Memory B cell (primary cell): ENCODE measurements at regions not wholly inside any gene's neighbourhood (a gene's known extent, or its start where the extent isn't known, plus 50 kb on each side); places are given as distances from the start of the nearest gene placed in this dataset.

Experiments used
- ATAC-seq: fragments of 150-1000 bp; cut with Tn5 transposase; 2 replicates; pipeline ENCODE4 v1.10.0; 2021; ENCODE audit warnings: low read depth, mild to moderate bottlenecking, moderate library complexity
- DNase-seq, 2 donors: peaks; one replicate each; pipeline ENCODE4 v3.0.0; 2022; ENCODE audit warnings: low spot score in 2 of 2
- H3K27ac Mint-ChIP-seq: one replicate; pipeline ENCODE4 v1.8.0; 2022; ENCODE audit warnings: mild to moderate bottlenecking, moderate library complexity, mixed read lengths
- H3K27me3 Mint-ChIP-seq: one replicate; pipeline ENCODE4 v1.8.0; 2022; ENCODE audit warnings: mixed read lengths
- H3K36me3 Mint-ChIP-seq: one replicate; pipeline ENCODE4 v1.8.0; 2022; ENCODE audit warnings: mild to moderate bottlenecking, mixed read lengths
- H3K4me1 Mint-ChIP-seq: one replicate; pipeline ENCODE4 v1.8.0; 2022; ENCODE audit warnings: mixed read lengths
- H3K4me3 Mint-ChIP-seq: one replicate; pipeline ENCODE4 v1.8.0; 2022; ENCODE audit warnings: mild to moderate bottlenecking, moderate library complexity, mixed read lengths
- H3K9me3 Mint-ChIP-seq: one replicate; pipeline ENCODE4 v1.8.0; 2022; ENCODE audit warnings: mixed read lengths

- ATAC-seq (no peak), DNase-seq (no peak)
- Mint-ChIP-seq H3K4me1 (no peaks in the 10 kb centered on the region), H3K27me3 (no peaks in the 10 kb centered on the region), H3K36me3 (no peaks in the 10 kb centered on the region), H3K9me3 (no peaks in the 10 kb centered on the region), H3K4me3 (no peak overlapping the region), H3K27ac (no peak overlapping the region)
These were observed 203.4 kb downstream of the UBE3A start for GRCh38 chr15:25235391-25235790.

GRCh38 chr15:25236143-25236860 lies 202.5 kb downstream of the UBE3A start:
- no peak for DNase-seq
- H3K27me3 Mint-ChIP-seq = no peaks in the 10 kb centered on the region

DNA sequence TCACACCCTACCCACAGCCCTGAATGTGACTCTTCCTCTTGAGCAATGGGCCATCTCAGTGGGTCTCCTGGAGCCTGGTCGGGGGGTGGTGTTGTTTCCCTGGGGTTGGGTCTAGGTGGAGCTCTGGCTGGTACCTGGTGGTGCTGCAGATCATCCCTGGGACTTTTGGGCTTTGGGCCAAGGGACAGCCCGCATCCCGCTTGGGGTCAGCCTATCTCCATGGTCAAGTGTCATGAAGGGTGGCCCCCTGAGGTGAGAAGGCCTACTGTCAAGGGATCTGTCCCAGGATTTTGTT lies 202.0 kb downstream of the UBE3A start:
- H3K27ac Mint-ChIP-seq = no peak overlapping the region
- no peaks in the 10 kb centered on the region for H3K9me3 Mint-ChIP-seq
- ATAC-seq (no peak), DNase-seq (no peak)
- no peaks in the 10 kb centered on the region for H3K36me3 Mint-ChIP-seq
- no peaks in the 10 kb centered on the region for H3K27me3 Mint-ChIP-seq
- no peaks in the 10 kb centered on the region for H3K4me1 Mint-ChIP-seq
- no peak overlapping the region for H3K4me3 Mint-ChIP-seq

More at GRCh38 chr15:25236143-25236860, 202.5 kb downstream of the UBE3A start:
- Mint-ChIP-seq H3K4me3 (no peak overlapping the region), H3K4me1 (no peaks in the 10 kb centered on the region), H3K27ac (no peak overlapping the region), H3K36me3 (no peaks in the 10 kb centered on the region), H3K9me3 (no peaks in the 10 kb centered on the region)
- no peak for ATAC-seq

DNA sequence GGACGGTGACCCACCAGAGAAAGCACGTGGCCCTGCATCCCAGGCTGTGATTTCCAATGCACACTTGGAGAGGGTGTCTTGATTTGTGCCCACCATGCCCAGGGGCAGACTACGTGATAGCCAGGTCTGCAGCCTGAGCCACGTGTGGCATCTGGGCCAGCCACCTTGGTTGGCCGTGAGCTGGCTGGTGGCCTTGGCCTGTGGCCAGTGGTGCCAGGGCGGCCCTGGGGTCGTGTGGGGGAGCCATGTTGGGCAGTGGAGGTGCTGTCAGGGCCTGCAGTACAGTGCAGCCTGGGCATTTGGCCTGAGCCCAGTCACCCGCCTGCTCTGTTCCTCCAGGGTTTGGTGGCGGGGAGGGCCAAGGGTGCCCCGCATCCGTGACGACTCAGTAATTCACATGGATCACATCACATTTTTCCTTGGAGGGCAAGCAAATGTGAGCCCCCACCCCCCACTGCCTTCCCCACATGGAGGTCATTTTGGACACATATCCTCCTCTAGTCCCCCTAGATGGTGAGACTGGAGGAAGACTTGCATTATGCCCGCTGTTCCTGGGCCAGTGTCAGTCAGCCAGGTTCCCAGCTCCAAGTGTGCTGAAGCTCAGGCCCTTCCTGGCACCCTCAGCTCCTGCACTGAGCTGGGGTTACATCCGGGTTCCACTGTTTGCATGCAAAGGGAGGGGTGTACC lies 201.4 kb downstream of the UBE3A start:
- H3K27me3 Mint-ChIP-seq = no peaks in the 10 kb centered on the region
- H3K36me3 Mint-ChIP-seq = no peaks in the 10 kb centered on the region
- H3K27ac Mint-ChIP-seq = no peak overlapping the region
- ATAC-seq (no peak), DNase-seq (no peak)
- H3K4me1 Mint-ChIP-seq = no peaks in the 10 kb centered on the region
- H3K4me3 Mint-ChIP-seq = no peak overlapping the region
- no peaks in the 10 kb centered on the region for H3K9me3 Mint-ChIP-seq

DNA sequence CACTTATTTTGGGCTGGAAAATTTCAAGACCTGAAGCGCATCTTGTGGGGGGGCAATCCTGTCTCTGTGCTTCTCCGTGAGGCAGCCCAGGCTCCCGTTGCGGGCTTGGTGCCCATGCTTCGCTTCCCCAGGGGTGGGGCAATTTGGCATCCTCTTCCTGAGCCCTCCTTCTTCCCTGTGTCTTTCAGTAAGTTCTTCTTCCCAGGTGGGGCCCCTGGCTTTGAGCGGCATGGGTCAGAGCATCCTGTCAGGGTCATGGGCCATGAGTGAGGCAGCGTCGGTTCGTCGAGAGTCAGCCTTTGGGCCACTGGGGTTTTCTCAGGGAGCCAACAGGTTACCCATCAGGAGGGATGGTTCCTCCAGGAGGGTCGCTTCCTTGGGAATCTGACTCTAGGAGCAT lies 200.7 kb downstream of the UBE3A start:
- H3K4me1 Mint-ChIP-seq = no peaks in the 10 kb centered on the region
- H3K36me3 Mint-ChIP-seq = no peaks in the 10 kb centered on the region
- no peaks in the 10 kb centered on the region for H3K9me3 Mint-ChIP-seq
- ATAC-seq = no peak
- no peak overlapping the region for H3K27ac Mint-ChIP-seq
- DNase-seq = no peak
- no peaks in the 10 kb centered on the region for H3K27me3 Mint-ChIP-seq
- H3K4me3 Mint-ChIP-seq = no peak overlapping the region

DNA sequence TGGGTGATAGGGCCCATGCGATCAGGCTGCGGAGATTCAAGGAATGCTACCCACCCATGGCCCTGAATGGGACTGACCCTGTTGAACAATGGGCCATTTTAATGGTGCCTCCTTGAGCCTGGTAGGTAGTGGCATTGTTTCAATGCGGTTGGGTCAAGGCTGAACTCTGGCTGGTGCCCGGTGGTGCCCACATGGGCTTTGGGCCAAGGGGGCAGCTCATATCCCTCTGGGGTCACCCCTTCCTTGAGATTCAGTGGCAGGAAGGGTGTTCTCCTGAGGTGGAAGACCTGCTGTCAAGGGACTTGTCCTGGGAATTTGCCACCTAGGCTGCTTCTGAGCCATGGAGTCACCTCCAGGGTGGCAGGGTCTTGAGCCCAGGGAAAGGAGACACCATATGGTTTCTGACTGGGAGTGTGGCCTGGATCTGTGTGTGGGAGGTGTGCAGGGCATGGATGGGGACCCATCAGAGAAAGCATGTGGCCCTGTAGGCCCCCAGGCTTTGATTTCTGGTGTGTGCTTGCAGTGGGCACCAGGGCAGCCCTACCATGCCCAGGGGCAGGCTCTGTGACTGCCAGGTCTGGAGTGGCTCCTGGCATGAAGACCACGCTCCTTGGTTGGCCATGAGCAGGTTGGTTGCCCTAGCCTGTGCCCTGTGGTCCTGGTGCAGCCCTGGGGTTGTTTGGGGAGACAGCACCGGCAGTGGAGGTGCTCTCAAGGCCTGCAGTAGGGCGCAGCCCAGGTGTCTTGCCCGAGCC lies 199.9 kb downstream of the UBE3A start:
- no peak overlapping the region for H3K4me3 Mint-ChIP-seq
- DNase-seq (no peak), ATAC-seq (no peak)
- no peaks in the 10 kb centered on the region for H3K4me1 Mint-ChIP-seq
- H3K36me3 Mint-ChIP-seq = no peaks in the 10 kb centered on the region
- H3K27me3 Mint-ChIP-seq = no peaks in the 10 kb centered on the region
- H3K27ac Mint-ChIP-seq = no peak overlapping the region
- H3K9me3 Mint-ChIP-seq = no peaks in the 10 kb centered on the region

GRCh38 chr15:25239471-25240345 lies 199.1 kb downstream of the UBE3A start:
- H3K27ac Mint-ChIP-seq = no peak overlapping the region
- H3K4me1 Mint-ChIP-seq = no peaks in the 10 kb centered on the region
- H3K9me3 Mint-ChIP-seq = no peaks in the 10 kb centered on the region
- DNase-seq = no peak
- H3K27me3 Mint-ChIP-seq = no peaks in the 10 kb centered on the region
- ATAC-seq = no peak
- no peaks in the 10 kb centered on the region for H3K36me3 Mint-ChIP-seq
- no peak overlapping the region for H3K4me3 Mint-ChIP-seq

DNA sequence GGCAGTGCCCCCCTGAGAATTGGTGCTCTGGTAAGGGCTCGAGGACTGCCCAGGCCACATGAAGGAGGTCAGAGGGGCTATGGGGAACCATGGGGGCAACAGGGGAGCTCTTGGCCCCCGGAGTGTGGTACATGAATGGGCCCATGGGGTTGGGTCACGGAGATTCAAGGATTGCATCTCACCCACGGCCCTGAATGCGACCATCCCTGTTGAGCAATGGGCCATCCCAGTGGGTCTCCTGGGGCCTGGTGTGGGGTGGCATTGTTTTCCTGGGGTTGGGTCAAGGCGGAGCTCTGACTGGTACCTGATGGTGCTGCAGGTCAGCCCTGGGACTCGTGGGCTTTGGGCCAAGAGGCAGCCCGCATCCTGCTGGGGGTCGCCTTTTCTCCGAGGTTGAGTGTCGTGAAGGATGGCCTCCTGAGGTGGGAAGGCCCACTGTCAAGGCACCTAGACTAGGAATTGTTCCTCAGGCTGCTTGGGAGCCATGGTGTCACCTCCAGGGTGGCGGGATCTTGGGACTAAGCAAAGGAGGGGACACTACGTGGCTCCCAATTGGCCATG lies 198.3 kb downstream of the UBE3A start:
- DNase-seq = no peak
- H3K36me3 Mint-ChIP-seq = no peaks in the 10 kb centered on the region
- H3K9me3 Mint-ChIP-seq = no peaks in the 10 kb centered on the region
- H3K4me1 Mint-ChIP-seq = no peaks in the 10 kb centered on the region
- H3K27me3 Mint-ChIP-seq = no peaks in the 10 kb centered on the region
- H3K27ac Mint-ChIP-seq = no peak overlapping the region
- H3K4me3 Mint-ChIP-seq = no peak overlapping the region
- no peak for ATAC-seq

DNA sequence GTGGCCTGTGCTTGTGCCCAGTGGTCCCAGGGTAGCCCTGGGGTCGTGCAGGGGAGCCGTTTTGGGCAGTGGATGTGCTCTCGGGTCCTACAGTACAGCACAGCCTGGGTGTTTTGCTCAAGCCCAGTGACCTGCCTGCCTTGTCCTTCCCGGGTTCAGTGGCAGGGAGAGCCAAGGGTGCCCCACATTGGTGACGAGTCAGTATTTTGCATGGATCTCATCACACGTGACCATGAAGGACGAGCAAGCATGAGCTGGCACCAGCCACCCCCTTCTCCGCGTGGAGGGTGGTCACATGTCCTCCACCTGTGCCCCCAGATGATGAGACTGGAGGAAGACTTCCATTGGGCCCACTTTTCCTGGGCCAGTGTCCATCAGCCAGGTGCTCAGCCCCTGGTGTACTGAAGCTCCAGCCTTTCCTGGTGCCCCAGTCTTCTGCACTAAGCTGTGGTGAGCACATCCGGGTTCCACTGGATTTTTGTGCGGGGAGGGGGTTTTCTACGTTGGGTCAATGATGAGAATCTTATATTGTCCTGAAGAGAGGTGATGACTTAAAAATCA lies 197.5 kb downstream of the UBE3A start:
- Mint-ChIP-seq H3K27me3 (no peaks in the 10 kb centered on the region), H3K9me3 (no peaks in the 10 kb centered on the region), H3K4me3 (no peak overlapping the region), H3K36me3 (no peaks in the 10 kb centered on the region), H3K4me1 (no peaks in the 10 kb centered on the region), H3K27ac (no peak overlapping the region)
- no peak for ATAC-seq
- no peak for DNase-seq

DNA sequence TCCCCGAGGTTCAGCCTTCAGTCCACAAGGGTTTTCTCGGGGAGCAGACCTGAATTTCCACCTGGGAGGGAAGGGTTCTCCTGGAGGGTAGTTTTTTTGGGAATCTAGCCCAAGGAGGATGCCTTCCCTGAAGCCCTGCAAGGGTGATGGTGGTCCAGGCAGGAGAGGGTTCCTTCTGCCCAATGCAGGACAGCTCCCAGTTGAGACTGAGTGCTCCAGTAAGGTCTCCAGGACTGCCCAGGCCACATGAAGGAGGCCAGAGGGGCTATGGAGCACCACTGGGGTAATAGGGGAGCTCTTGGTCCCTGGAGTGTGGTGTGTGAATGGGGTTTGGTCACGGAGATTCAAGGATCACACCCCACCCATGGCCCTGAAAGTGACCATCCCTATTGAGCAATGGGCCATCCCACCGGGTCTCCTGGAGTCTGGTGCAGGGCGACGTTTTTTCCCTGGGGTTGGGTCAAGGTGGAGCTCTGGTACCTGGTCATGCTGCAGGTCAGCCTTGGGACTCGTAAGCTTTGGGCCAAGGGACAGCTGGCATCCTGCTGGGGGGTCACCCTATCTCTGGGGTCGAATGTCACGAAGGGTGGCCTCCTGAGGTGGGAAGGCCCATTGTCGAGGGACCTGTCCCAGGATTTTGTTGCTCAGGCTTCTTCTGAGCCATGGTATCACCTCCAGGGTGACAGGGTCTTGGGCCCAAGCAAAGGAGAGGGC lies 196.5 kb downstream of the UBE3A start:
- Mint-ChIP-seq H3K4me1 (no peaks in the 10 kb centered on the region), H3K27me3 (no peaks in the 10 kb centered on the region), H3K36me3 (no peaks in the 10 kb centered on the region), H3K27ac (no peak overlapping the region), H3K4me3 (no peak overlapping the region), H3K9me3 (no peaks in the 10 kb centered on the region)
- DNase-seq (no peak), ATAC-seq (no peak)

DNA sequence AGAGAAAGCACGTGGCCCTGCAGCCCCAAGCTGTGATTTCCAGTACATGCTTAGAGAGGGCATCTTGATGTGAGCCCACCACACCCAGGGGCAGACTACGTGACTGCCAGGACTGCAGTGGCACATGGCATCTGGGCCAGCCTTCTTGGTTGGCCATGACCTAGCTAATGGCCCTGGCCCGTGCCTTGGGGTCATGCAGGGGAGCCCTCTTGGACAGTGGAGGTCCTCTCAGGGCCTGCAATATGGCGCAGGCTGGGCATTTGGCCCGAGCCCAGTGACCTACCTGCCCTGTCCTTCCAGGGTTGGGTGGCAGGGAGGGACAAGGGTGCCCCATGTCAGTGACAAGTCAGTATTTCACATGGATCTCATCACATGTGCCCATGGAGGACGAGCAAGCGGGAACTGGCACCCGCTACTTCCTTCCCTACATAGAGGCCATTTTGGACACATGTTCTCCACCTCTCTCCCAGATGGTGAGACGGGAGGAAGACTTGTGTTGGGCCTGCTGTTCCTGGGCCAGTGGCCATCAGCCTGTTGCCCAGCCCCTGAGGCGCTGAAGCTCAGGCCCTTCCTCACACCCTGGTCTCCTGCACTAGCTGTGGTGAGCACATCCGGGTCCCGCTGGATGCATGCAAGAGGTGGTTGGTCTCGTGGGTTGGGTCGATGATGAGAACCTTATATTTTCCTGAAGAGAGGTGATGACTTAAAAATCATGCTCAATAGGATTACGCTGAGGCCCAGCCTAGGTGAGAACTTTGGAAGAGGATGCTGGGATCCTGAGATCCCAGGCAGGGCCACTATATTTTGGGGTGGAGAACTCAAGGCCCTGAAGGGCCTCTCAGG lies 195.6 kb downstream of the UBE3A start:
- H3K4me1 Mint-ChIP-seq = no peaks in the 10 kb centered on the region
- H3K27ac Mint-ChIP-seq = no peak overlapping the region
- H3K27me3 Mint-ChIP-seq = no peaks in the 10 kb centered on the region
- H3K4me3 Mint-ChIP-seq = no peak overlapping the region
- no peaks in the 10 kb centered on the region for H3K36me3 Mint-ChIP-seq
- DNase-seq (no peak), ATAC-seq (no peak)
- no peaks in the 10 kb centered on the region for H3K9me3 Mint-ChIP-seq

DNA sequence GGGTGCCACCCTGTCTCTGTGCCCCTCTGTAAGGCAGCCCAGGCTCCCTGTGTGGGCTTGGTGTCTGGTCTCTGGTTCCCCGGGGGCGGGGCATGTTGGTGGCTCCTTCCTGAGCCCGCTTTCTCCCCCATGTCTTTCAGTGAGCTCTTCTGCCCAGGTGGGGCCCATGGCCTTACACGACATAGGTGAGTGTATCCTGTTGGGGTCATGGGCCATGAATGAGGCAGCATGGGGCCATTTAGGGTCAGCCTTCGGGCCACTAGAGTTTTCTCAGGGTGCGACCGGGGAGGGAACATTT lies 195.1 kb downstream of the UBE3A start:
- Mint-ChIP-seq H3K27ac (no peak overlapping the region), H3K27me3 (no peaks in the 10 kb centered on the region), H3K9me3 (no peaks in the 10 kb centered on the region), H3K36me3 (no peaks in the 10 kb centered on the region), H3K4me1 (no peaks in the 10 kb centered on the region), H3K4me3 (no peak overlapping the region)
- DNase-seq (no peak), ATAC-seq (no peak)
